ENCODE measurements at regions not wholly inside any gene's neighbourhood (a gene's known extent, or its start where the extent isn't known, plus 50 kb on each side); places are given as distances from the start of the nearest gene placed in this dataset.

GRCh38 chr12:98224584-98225221, 290.7 kb upstream of the TMPO start:
- DNase-seq: no peak

- DNase-seq: no peak
These were observed 288.2 kb upstream of the TMPO start for GRCh38 chr12:98227162-98227561.

GRCh38 chr12:98228683-98229539, 286.5 kb upstream of the TMPO start:
- no peak for DNase-seq

GRCh38 chr12:98229540-98229924, 285.9 kb upstream of the TMPO start:
- no peak for DNase-seq

- no peak for DNase-seq
These were observed 282.5 kb upstream of the TMPO start for GRCh38 chr12:98232753-98233390.

GRCh38 chr12:98235301-98235700, 280.1 kb upstream of the TMPO start:
- DNase-seq: no peak

- DNase-seq: no peak
These were observed 276.8 kb upstream of the TMPO start for GRCh38 chr12:98238515-98239130.

GRCh38 chr12:98243190-98243589, 272.2 kb upstream of the TMPO start:
- DNase-seq: no peak

- DNase-seq: no peak
These were observed 271.3 kb upstream of the TMPO start for GRCh38 chr12:98244136-98244535.

GRCh38 chr12:98253207-98254037, 262.0 kb upstream of the TMPO start:
- DNase-seq: no peak

- DNase-seq: no peak
These were observed 258.6 kb upstream of the TMPO start for GRCh38 chr12:98256830-98257229.

GRCh38 chr12:98259693-98260092, 255.7 kb upstream of the TMPO start:
- no peak for DNase-seq

- DNase-seq: no peak
These were observed 255.1 kb upstream of the TMPO start for GRCh38 chr12:98260276-98260675.

GRCh38 chr12:98262902-98263301, 252.5 kb upstream of the TMPO start:
- no peak for DNase-seq

- DNase-seq: no peak
These were observed 240.8 kb upstream of the TMPO start for GRCh38 chr12:98274430-98275130.

- no peak for DNase-seq
These were observed 240.3 kb upstream of the TMPO start for GRCh38 chr12:98275131-98275475.

GRCh38 chr12:98280152-98280551, 235.2 kb upstream of the TMPO start:
- DNase-seq: no peak

- no peak for DNase-seq
These were observed 234.8 kb upstream of the TMPO start for GRCh38 chr12:98280621-98281020.

GRCh38 chr12:98291828-98292227, 223.6 kb upstream of the TMPO start:
- no peak for DNase-seq

GRCh38 chr12:98294051-98294805, 221.2 kb upstream of the TMPO start:
- DNase-seq: no peak

- DNase-seq: no peak
These were observed 219.7 kb upstream of the TMPO start for GRCh38 chr12:98295681-98296080.

Data from activated naive CD4-positive, alpha-beta T cell treated with anti-CD3 and anti-CD28 coated beads, Interleukin-2, amount 50 U/mL, for 16 hours (primary cell).